ENCODE measurements at regions not wholly inside any gene's neighbourhood (a gene's known extent, or its start where the extent isn't known, plus 50 kb on each side); places are given as distances from the start of the nearest gene placed in this dataset.
"Not testable (repeated sequence)": the region's sequence is repeated elsewhere in the genome, so short reads cannot be mapped to it uniquely, and the experiment has no call there.

GRCh38 chr5:87752362-87752761 is 339.6 kb upstream of the CCNH start:
- no peak for DNase-seq (ENCODE audit: low read depth, low spot score)

- no peak for DNase-seq (ENCODE audit: low read depth, low spot score)
Observed at GRCh38 chr5:87751824-87752223, 339.1 kb upstream of the CCNH start.

- DNase-seq (ENCODE audit: low read depth, low spot score) = no peak
Observed at GRCh38 chr5:87746891-87747377, 334.2 kb upstream of the CCNH start.

GRCh38 chr5:87746341-87746740 is 333.6 kb upstream of the CCNH start:
- no peak for DNase-seq (ENCODE audit: low read depth, low spot score)

- no peak for DNase-seq (ENCODE audit: low read depth, low spot score)
Observed at GRCh38 chr5:87741881-87742280, 329.2 kb upstream of the CCNH start.

GRCh38 chr5:87735923-87736322 is 323.2 kb upstream of the CCNH start:
- DNase-seq (ENCODE audit: low read depth, low spot score) = no peak

GRCh38 chr5:87733897-87734296 is 321.2 kb upstream of the CCNH start:
- DNase-seq (ENCODE audit: low read depth, low spot score) = no peak

- no peak for DNase-seq (ENCODE audit: low read depth, low spot score)
Observed at GRCh38 chr5:87732875-87733768, 320.4 kb upstream of the CCNH start.

GRCh38 chr5:87729781-87730180 is 317.1 kb upstream of the CCNH start:
- no peak for DNase-seq (ENCODE audit: low read depth, low spot score)

- no peak for DNase-seq (ENCODE audit: low read depth, low spot score)
Observed at GRCh38 chr5:87722286-87722685, 309.6 kb upstream of the CCNH start.

- not testable (repeated sequence) for DNase-seq (ENCODE audit: low read depth, low spot score)
Observed at GRCh38 chr5:87718224-87718925, 305.6 kb upstream of the CCNH start.

- DNase-seq (ENCODE audit: low read depth, low spot score) = no peak
Observed at GRCh38 chr5:87717761-87718160, 305.0 kb upstream of the CCNH start.

GRCh38 chr5:87705876-87706275 is 293.1 kb upstream of the CCNH start:
- DNase-seq (ENCODE audit: low read depth, low spot score) = no peak

- no peak for DNase-seq (ENCODE audit: low read depth, low spot score)
Observed at GRCh38 chr5:87686975-87687374, 274.2 kb upstream of the CCNH start.

- DNase-seq (ENCODE audit: low read depth, low spot score) = no peak
Observed at GRCh38 chr5:87686018-87686417, 273.3 kb upstream of the CCNH start.

- DNase-seq (ENCODE audit: low read depth, low spot score) = no peak
Observed at GRCh38 chr5:87674235-87674634, 261.5 kb upstream of the CCNH start.

GRCh38 chr5:87671146-87671545 is 258.4 kb upstream of the CCNH start:
- no peak for DNase-seq (ENCODE audit: low read depth, low spot score)

GRCh38 chr5:87665166-87665565 is 252.4 kb upstream of the CCNH start:
- DNase-seq (ENCODE audit: low read depth, low spot score) = no peak

- no peak for DNase-seq (ENCODE audit: low read depth, low spot score)
Observed at GRCh38 chr5:87661784-87662566, 249.2 kb upstream of the CCNH start.

- no peak for DNase-seq (ENCODE audit: low read depth, low spot score)
Observed at GRCh38 chr5:87653242-87653641, 240.5 kb upstream of the CCNH start.

GRCh38 chr5:87650284-87650683 is 237.6 kb upstream of the CCNH start:
- DNase-seq (ENCODE audit: low read depth, low spot score) = no peak

- DNase-seq (ENCODE audit: low read depth, low spot score) = no peak
Observed at GRCh38 chr5:87649455-87649854, 236.7 kb upstream of the CCNH start.
